Stimulated activated naive CD8-positive, alpha-beta T cell treated with anti-CD3 and anti-CD28 coated beads, Interleukin-15, Interleukin-2, amounts not matched to agents 100 U/mL and 50 U/mL, for 24 hours (primary cell): ENCODE measurements at regions not wholly inside any gene's neighbourhood (a gene's known extent, or its start where the extent isn't known, plus 50 kb on each side); places are given as distances from the start of the nearest gene placed in this dataset.

ENCODE experiments used
- ATAC-seq: fragments of 150-1000 bp; cut with Tn5 transposase; one replicate; pipeline ENCODE4 v1.10.0; 2021
- DNase-seq: peaks from one replicate; pipeline ENCODE4 v3.0.0; 2021

- no peak for ATAC-seq
- no peak for DNase-seq
Measured at GRCh38 chr18:34159691-34160185, 65.0 kb downstream of the NOL4 start.

- ATAC-seq = no peak
- no peak for DNase-seq
Measured at GRCh38 chr18:34158881-34159690, 65.6 kb downstream of the NOL4 start.

- ATAC-seq (no peak), DNase-seq (no peak)
Measured at GRCh38 chr18:34153711-34154110, 71.0 kb downstream of the NOL4 start.

- DNase-seq = no peak
- ATAC-seq = no peak
Measured at GRCh38 chr18:34131006-34131405, 93.7 kb downstream of the NOL4 start.

GRCh38 chr18:34128436-34128835 is 96.3 kb downstream of the NOL4 start:
- no peak for ATAC-seq
- DNase-seq = no peak

GRCh38 chr18:34126121-34126520 is 98.6 kb downstream of the NOL4 start:
- no peak for ATAC-seq

GRCh38 chr18:34122724-34123334 is 101.9 kb downstream of the NOL4 start:
- DNase-seq (peak; percentile 3), ATAC-seq (peak; percentile 52)

More at GRCh38 chr18:34126121-34126520, 98.6 kb downstream of the NOL4 start:
- no peak for DNase-seq

GRCh38 chr18:34121200-34121721 is 103.5 kb downstream of the NOL4 start:
- ATAC-seq = no peak
- DNase-seq = no peak

- ATAC-seq (no peak), DNase-seq (no peak)
Measured at GRCh38 chr18:34120294-34120693, 104.4 kb downstream of the NOL4 start.

- no peak for ATAC-seq
- DNase-seq = no peak
Measured at GRCh38 chr18:34117319-34117718, 107.4 kb downstream of the NOL4 start.

- DNase-seq = no peak
- no peak for ATAC-seq
Measured at GRCh38 chr18:34115409-34116081, 109.2 kb downstream of the NOL4 start.

GRCh38 chr18:34114996-34115395 is 109.7 kb downstream of the NOL4 start:
- DNase-seq (no peak), ATAC-seq (no peak)

GRCh38 chr18:34108206-34108605 is 116.5 kb downstream of the NOL4 start:
- no peak for DNase-seq
- ATAC-seq = no peak

- no peak for ATAC-seq
- no peak for DNase-seq
Measured at GRCh38 chr18:34098109-34098508, 126.6 kb downstream of the NOL4 start.

- ATAC-seq (no peak), DNase-seq (no peak)
Measured at GRCh38 chr18:34097312-34097711, 127.4 kb downstream of the NOL4 start.

- no peak for DNase-seq
Measured at GRCh38 chr18:34094148-34094547, 130.6 kb downstream of the NOL4 start.

GRCh38 chr18:34092796-34093195 is 131.9 kb downstream of the NOL4 start:
- ATAC-seq (no peak), DNase-seq (no peak)

More at GRCh38 chr18:34094148-34094547, 130.6 kb downstream of the NOL4 start:
- no peak for ATAC-seq

GRCh38 chr18:34086370-34086769 is 138.3 kb downstream of the NOL4 start:
- DNase-seq = no peak
- ATAC-seq = no peak

- ATAC-seq = no peak
- DNase-seq = no peak
Measured at GRCh38 chr18:34085140-34085739, 139.5 kb downstream of the NOL4 start.

- DNase-seq (no peak), ATAC-seq (no peak)
Measured at GRCh38 chr18:34084635-34085034, 140.1 kb downstream of the NOL4 start.

- DNase-seq = no peak
Measured at GRCh38 chr18:34083910-34084535, 140.7 kb downstream of the NOL4 start.

GRCh38 chr18:34077599-34077998 is 147.1 kb downstream of the NOL4 start:
- ATAC-seq (no peak), DNase-seq (no peak)

More at GRCh38 chr18:34083910-34084535, 140.7 kb downstream of the NOL4 start:
- no peak for ATAC-seq
